Mammary epithelial cell (primary cell): ENCODE measurements at regions not wholly inside any gene's neighbourhood (a gene's known extent, or its start where the extent isn't known, plus 50 kb on each side); places are given as distances from the start of the nearest gene placed in this dataset.

Experiments
- CTCF ChIP-seq, 2 donors: IDR thresholded peaks in 1 of 2; conservative IDR thresholded peaks in 1 of 2; 2 replicates each; pipeline ENCODE4 v1.5.1; 2011 to 2012; ENCODE audit warnings: inconsistent platforms in 2 of 2, low read length in 2 of 2, mild to moderate bottlenecking in 2 of 2, control low read depth in 1 of 2, low read depth in 1 of 2; ENCODE audit not compliant: insufficient read depth in 1 of 2; ENCODE audit errors: extremely low read depth in 1 of 2
- EZH2 ChIP-seq: IDR thresholded peaks from 2 replicates; pipeline ENCODE4 v1.6.1; 2012; ENCODE audit warnings: low read length, inconsistent platforms, borderline replicate concordance

DNA sequence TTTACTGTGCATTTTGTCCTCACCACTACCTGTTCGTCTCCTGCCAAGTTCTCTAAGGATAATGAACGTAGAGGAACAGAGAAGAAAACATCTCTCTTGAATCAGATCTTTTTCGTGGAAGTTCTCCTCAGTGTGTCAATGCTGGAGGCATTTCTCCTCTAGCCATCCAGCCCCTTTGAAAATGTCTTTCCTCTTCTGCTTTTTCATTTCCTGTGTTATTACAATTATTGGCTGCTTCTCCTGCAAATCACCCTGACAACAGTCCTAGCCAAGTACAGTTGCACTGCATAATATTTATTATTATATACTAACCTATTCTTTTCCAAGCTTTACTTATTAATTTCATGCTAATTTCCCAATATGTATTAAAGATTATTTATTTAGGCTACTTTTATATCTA is 61.8 kb upstream of the TRPM3 start:
- TF ChIP-seq CTCF (conservative IDR thresholded peaks at IDR 0.05 in 1 of 2, IDR thresholded peaks at IDR 0.05 in 1 of 2; ENCODE audit: extremely low read depth in 1 of 2, insufficient read depth in 1 of 2, low read depth in 1 of 2, low read length in 2 of 2) (no peak), EZH2 (no peak)
